ENCODE measurements at regions not wholly inside any gene's neighbourhood (a gene's known extent, or its start where the extent isn't known, plus 50 kb on each side); places are given as distances from the start of the nearest gene placed in this dataset.
"Not testable (repeated sequence)": the region's sequence is repeated elsewhere in the genome, so short reads cannot be mapped to it uniquely, and the experiment has no call there.

DNA sequence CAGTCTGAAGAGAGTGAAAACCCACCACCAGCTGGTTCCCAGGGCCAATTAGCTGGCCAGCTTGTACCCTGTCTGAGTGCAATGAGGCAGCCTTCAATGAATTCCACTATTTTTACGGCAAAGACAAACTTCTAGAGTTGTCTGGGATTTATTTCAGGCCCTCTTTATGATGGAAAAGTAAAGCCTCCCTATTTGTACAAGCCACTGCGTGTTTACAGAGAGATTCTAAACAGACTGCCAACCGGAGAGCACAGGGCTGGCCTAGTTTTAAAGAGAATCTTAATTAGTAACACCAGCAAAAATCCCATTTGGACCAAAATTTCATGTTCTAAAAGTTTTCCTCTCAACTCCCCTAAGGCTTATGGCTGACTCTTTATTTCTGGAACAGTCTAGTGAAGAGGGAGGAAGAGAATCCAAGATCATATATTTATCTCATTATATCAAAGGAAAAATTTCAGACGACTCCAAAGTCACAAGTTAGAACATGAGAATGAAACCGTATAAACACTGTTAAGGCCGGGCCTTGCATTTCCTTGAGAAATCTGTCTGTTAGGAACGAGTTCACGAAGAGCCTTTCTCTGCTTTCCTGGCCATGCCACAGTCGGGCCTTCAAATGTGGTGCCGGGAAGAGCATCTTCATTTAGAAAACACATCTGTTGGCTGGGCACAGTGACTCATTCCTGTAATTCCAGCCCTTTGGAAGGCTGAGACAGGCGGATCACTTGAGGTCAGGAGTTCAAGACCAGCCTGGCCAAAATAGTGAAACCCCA lies 724.6 kb upstream of the NRP1 start:
- DNase-seq (ENCODE audit: low read depth in 2 of 2): no peak

- DNase-seq (ENCODE audit: low read depth in 2 of 2): not testable (repeated sequence)
Observed at GRCh38 chr10:34055410-34055985, 721.0 kb upstream of the NRP1 start.

GRCh38 chr10:34049887-34050286 lies 715.4 kb upstream of the NRP1 start:
- no peak for DNase-seq (ENCODE audit: low read depth in 2 of 2)

GRCh38 chr10:34049469-34049868 lies 715.0 kb upstream of the NRP1 start:
- no peak for DNase-seq (ENCODE audit: low read depth in 2 of 2)

- DNase-seq (ENCODE audit: low read depth in 2 of 2): no peak
Observed at GRCh38 chr10:34047389-34047788, 712.9 kb upstream of the NRP1 start.

DNA sequence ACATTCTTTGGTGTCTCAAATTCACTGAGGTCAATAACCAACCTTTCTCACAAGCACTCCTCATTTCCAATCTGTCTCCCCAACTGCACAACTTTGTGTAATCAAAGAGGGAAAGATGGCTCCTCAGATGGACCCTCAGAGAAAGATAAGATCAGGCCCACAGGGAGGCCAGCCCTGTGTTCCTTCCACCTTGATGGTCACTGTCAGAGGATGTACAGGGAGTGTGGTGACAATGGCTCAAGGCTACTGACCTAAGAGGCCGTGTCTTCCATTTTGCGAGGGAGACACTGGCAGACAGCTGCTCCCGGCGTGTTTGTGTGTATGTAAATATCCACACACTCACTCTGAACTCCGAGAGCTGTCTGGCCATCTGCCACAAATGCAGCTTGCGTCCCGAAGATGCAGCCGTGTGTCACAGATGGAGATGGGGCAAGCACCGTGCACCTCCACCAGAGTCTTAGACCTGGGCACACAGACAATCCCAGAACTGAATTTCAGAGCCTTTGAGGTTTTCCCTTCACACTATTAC lies 712.1 kb upstream of the NRP1 start:
- no peak for DNase-seq (ENCODE audit: low read depth in 2 of 2)

- peak; percentile 59 to 66 for DNase-seq (ENCODE audit: low read depth in 2 of 2)
Observed at GRCh38 chr10:34045571-34046190, 711.2 kb upstream of the NRP1 start.

GRCh38 chr10:34041871-34042270 lies 707.4 kb upstream of the NRP1 start:
- DNase-seq (ENCODE audit: low read depth in 2 of 2): no peak

- no peak for DNase-seq (ENCODE audit: low read depth in 2 of 2)
Observed at GRCh38 chr10:34037499-34037898, 703.0 kb upstream of the NRP1 start.

GRCh38 chr10:34035241-34035790 lies 700.8 kb upstream of the NRP1 start:
- not testable (repeated sequence) for DNase-seq (ENCODE audit: low read depth in 2 of 2)

DNA sequence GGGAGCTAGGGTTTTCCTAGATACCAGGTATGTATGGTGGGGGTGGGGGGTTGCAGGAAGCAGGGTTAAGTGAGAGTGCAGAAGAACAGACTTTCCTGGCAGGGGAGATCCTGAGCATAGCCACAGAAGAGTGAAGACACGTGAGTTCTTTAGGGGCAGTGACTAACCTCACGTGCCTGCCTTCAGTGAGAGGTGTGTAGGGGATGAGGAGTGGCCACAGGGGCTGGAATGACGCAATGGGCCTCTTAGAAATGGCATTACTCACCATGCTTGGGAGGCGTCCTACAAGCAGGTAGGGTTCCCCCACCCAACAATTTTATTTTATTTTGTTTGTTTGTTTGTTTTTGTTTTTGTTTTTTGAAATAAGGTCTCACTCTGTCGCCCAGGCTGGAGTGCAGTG lies 698.6 kb upstream of the NRP1 start:
- DNase-seq (ENCODE audit: low read depth in 2 of 2): no peak

DNA sequence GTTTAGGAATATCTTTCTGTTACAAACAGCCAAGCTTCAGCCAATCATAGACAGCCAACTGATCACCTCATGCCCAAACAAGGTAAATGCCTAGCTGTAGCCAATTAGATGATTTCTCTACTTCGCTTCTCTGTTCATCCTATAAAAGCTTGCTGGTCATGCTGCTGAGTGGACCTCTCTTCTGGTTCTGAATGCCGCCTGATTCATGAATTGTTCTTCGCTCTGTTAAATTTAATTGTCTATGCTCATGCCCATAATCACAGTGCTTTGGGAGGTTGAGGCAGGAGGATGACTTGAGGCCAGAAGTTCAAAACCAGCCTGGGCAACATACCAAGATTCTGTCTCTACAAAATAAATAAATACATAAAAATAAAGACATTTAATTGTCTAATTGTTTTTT lies 698.1 kb upstream of the NRP1 start:
- DNase-seq (ENCODE audit: low read depth in 2 of 2): no peak

DNA sequence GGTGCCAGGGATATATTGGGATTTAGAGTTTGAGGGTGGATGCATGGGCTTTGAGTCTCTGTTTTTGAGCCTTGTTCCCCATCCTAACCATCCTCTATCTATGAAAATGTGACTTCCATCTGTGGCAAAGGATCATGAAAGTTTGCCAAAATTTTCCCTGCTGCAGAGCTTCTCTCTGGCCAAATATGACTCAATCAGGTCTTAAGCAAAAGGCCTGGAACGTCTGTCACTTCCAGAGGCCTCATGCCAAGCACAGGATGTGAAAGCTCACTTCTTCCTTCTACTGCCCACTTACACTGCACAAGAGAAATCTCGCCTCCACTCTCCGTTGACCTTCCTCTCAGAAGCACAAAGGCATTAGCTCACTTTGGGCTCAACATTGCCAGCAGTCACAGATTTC lies 696.9 kb upstream of the NRP1 start:
- peak; percentile 33 for DNase-seq (ENCODE audit: low read depth in 2 of 2)

DNA sequence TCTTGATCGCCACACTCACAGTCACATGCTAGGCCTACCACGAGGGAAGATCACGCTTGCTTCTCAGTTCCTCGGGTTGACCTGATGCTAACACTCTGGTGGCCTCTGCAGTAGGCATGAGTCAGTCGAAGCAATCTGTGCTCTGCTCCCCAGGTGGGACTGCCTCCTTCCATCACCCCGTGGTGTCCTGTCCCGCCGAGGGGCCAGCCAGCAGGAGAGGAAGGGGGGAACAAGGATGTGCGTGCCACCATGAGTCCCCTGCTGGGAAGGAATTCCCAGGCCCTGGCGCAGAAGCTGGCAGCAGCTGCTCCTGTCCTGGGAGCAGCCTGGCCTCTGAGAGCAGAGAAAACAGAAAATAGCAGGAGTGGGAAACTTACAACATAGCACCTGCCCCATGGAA lies 695.0 kb upstream of the NRP1 start:
- DNase-seq (ENCODE audit: low read depth in 2 of 2): no peak

DNA sequence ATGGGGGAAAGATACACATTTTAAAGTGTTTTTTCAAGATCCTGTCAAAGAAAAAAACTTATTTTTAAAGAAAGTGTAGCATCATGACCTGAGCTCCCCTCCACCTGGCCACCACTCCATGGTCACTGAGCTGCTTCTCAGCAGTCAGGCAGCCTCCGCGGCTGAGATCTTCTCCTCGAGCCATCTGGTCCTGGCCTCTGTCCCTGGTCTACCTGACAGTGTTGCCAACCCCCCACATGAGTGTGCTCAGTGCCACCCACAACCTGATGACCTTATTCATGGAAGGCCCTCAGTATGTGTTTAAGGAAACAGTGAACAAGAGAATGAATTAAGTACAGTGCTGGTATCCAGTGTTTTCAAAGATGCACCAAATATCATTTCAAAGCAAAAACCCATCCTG lies 694.5 kb upstream of the NRP1 start:
- no peak for DNase-seq (ENCODE audit: low read depth in 2 of 2)

- no peak for DNase-seq (ENCODE audit: low read depth in 2 of 2)
Observed at GRCh38 chr10:34024693-34025425, 690.4 kb upstream of the NRP1 start.

DNA sequence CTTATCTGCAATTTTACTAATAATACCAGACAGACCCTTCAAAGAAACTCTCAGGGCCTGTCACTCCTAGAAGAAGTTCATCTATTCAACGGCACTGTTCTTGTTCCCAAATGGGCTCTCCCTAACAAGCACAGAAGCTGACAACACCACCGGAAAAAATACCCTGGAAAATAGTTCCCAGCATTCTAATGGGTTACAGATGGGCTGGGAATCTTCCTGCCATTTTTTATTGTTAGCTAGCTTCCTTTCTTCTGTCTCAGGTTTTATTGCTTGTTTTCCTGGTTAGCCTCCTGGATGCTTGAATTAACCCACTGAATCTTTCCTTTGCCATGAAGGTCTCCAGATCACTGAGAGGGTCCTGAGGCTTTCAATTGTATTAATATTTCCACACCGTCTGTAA lies 689.8 kb upstream of the NRP1 start:
- DNase-seq (ENCODE audit: low read depth in 2 of 2): no peak

DNA sequence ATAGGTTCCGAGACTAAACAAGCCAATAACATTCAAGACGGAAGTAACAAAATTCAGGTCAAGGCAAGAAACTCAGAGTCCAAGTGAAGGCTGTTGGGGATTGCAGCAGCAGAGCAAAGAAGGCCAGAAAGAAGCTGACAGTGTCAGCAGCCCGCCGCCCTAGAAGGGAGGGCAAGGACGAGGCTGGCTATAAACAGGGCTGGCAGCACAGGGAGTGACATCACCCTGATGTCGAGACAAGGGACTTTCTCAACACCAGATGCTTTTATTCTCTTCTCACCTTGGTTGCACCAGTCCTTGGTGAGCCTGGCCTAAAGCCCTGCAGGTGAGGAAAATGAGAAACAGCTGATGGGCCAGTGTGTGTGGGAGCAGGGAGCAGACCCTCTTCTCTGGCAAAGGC lies 687.7 kb upstream of the NRP1 start:
- no peak for DNase-seq (ENCODE audit: low read depth in 2 of 2)

DNA sequence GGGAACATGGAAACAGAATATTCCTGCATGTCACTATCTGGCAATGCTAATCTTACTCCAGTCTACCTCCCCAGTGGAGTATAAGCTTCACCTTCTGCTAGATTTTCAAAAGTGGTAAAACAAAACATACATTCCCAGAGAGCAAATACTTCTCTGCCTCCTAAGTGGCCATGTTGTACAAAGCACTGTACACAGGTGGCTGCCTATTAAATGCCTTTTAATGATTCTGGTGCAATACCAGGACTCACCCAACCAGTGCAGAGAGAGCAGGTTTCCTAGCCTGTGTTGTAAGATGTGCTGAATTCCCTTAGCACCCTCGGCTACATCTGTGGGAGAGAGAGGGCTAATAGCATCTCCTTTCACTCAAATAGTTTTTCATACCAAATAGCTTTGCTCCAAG lies 684.3 kb upstream of the NRP1 start:
- no peak for DNase-seq (ENCODE audit: low read depth in 2 of 2)

- DNase-seq (ENCODE audit: low read depth in 2 of 2): no peak
Observed at GRCh38 chr10:34018129-34018528, 683.7 kb upstream of the NRP1 start.

GRCh38 chr10:34017281-34017680 lies 682.8 kb upstream of the NRP1 start:
- DNase-seq (ENCODE audit: low read depth in 2 of 2): no peak

DNA sequence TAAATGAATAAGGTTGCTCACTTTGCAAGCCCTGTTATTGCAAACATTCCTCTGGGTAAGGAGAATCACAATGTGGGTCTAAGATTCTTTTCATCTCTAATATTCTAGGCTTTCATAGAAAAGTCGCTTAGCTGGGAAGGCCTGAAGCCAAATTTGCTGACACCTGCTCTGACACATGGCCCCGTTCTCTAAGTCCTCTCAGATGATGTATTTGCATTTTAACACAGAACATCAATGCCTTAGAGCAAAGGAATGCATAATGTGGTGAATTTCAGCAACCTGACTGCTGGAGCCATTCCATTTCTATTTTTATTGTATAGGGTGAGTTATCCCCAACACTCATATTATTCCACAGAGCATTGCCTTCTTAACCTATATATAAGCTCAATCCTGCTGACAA lies 682.1 kb upstream of the NRP1 start:
- no peak for DNase-seq (ENCODE audit: low read depth in 2 of 2)

Data from fibroblast of skin of left biceps (primary cell).